ENCODE measurements at regions not wholly inside any gene's neighbourhood (a gene's known extent, or its start where the extent isn't known, plus 50 kb on each side); places are given as distances from the start of the nearest gene placed in this dataset.
A peak's percentile ranks its signal among the peaks of the same experiment; 100 is the strongest.

- DNase-seq: no peak
These were observed 169.3 kb upstream of the RAI14 start for GRCh38 chr5:34486849-34487158.

- DNase-seq: no peak
These were observed 168.8 kb upstream of the RAI14 start for GRCh38 chr5:34487159-34487879.

- DNase-seq: no peak
These were observed 168.2 kb upstream of the RAI14 start for GRCh38 chr5:34487956-34488355.

- DNase-seq: no peak
These were observed 167.1 kb upstream of the RAI14 start for GRCh38 chr5:34488984-34489383.

- DNase-seq: no peak
These were observed 165.4 kb upstream of the RAI14 start for GRCh38 chr5:34490506-34491250.

- DNase-seq: no peak
These were observed 164.9 kb upstream of the RAI14 start for GRCh38 chr5:34491251-34491620.

GRCh38 chr5:34494111-34494755 is 161.9 kb upstream of the RAI14 start:
- peak; percentile 58 to 66 for DNase-seq

GRCh38 chr5:34495178-34495577 is 160.9 kb upstream of the RAI14 start:
- no peak for DNase-seq

GRCh38 chr5:34496260-34496691 is 159.9 kb upstream of the RAI14 start:
- DNase-seq: no peak

- DNase-seq: no peak
These were observed 159.2 kb upstream of the RAI14 start for GRCh38 chr5:34496701-34497469.

GRCh38 chr5:34497470-34497808 is 158.7 kb upstream of the RAI14 start:
- DNase-seq: no peak

- DNase-seq: peak; percentile 80 to 82
These were observed 157.6 kb upstream of the RAI14 start for GRCh38 chr5:34498572-34498971.

GRCh38 chr5:34499001-34499734 is 157.0 kb upstream of the RAI14 start:
- peak; percentile 95 for DNase-seq

- peak; percentile 85 to 88 for DNase-seq
These were observed 155.8 kb upstream of the RAI14 start for GRCh38 chr5:34500236-34500847.

GRCh38 chr5:34501016-34501415 is 155.1 kb upstream of the RAI14 start:
- peak; percentile 72 to 80 for DNase-seq

- no peak for DNase-seq
These were observed 154.3 kb upstream of the RAI14 start for GRCh38 chr5:34501840-34502239.

GRCh38 chr5:34502581-34502980 is 153.5 kb upstream of the RAI14 start:
- DNase-seq: peak; percentile 43 to 70

- no peak for DNase-seq
These were observed 152.5 kb upstream of the RAI14 start for GRCh38 chr5:34503379-34504253.

- DNase-seq: no peak
These were observed 151.2 kb upstream of the RAI14 start for GRCh38 chr5:34504967-34505366.

- no peak for DNase-seq
These were observed 150.4 kb upstream of the RAI14 start for GRCh38 chr5:34505731-34506130.

GRCh38 chr5:34507933-34508332 is 148.2 kb upstream of the RAI14 start:
- DNase-seq: no peak

All from inflammatory macrophage (primary cell).